Neural progenitor cell (in vitro differentiated cells): ENCODE measurements at regions not wholly inside any gene's neighbourhood (a gene's known extent, or its start where the extent isn't known, plus 50 kb on each side); places are given as distances from the start of the nearest gene placed in this dataset.

Experiments
- DNase-seq: peaks from one replicate; pipeline ENCODE4 v3.0.0-alpha.2; 2016; ENCODE audit warnings: low spot score
- H2AFZ ChIP-seq: fragments of 200-600 bp; sonication (generic); replicated peaks from 2 replicates; pipeline ENCODE4 v1.6.1; 2016; ENCODE audit warnings: antibody characterized with exemption
- H3F3A ChIP-seq: fragments of 200-600 bp; sonication (generic); 2 replicates; pipeline ENCODE4 v1.6.1; 2016; ENCODE audit warnings: antibody characterized with exemption, low read depth
- H3K27ac ChIP-seq: fragments of 200-600 bp; sonication (generic); 2 replicates; pipeline ENCODE4 v1.5.1; 2016; ENCODE audit warnings: mild to moderate bottlenecking
- H3K27me3 ChIP-seq: fragments of 200-600 bp; sonication (generic); 2 replicates; pipeline ENCODE4 v1.6.1; 2016; ENCODE audit warnings: mild to moderate bottlenecking, moderate library complexity
- H3K36me3 ChIP-seq: fragments of 200-600 bp; sonication (generic); 2 replicates; pipeline ENCODE4 v1.5.1; 2016
- H3K4me1 ChIP-seq: fragments of 200-600 bp; sonication (generic); 2 replicates; pipeline ENCODE4 v1.6.1; 2016; ENCODE audit warnings: mixed run types
- H3K4me2 ChIP-seq: fragments of 200-600 bp; sonication (generic); 2 replicates; pipeline ENCODE4 v1.6.1; 2016
- H3K4me3 ChIP-seq: fragments of 200-600 bp; sonication (generic); 2 replicates; pipeline ENCODE4 v1.5.1; 2016
- H3K79me2 ChIP-seq: fragments of 200-600 bp; sonication (generic); 2 replicates; pipeline ENCODE4 v1.6.1; 2016; ENCODE audit warnings: low read depth
- H3K9ac ChIP-seq: fragments of 200-600 bp; sonication (generic); 2 replicates; pipeline ENCODE4 v1.6.1; 2016
- H3K9me3 ChIP-seq: fragments of 200-600 bp; sonication (generic); 2 replicates; pipeline ENCODE4 v1.5.1; 2016; ENCODE audit warnings: low read depth
- H4K20me1 ChIP-seq: fragments of 200-600 bp; sonication (generic); 2 replicates; pipeline ENCODE4 v1.6.1; 2016; ENCODE audit warnings: low read depth
- H3K27ac Mint-ChIP-seq: 3 replicates; pipeline ENCODE4 v1.8.0; 2021; ENCODE audit warnings: mixed read lengths
- H3K27me3 Mint-ChIP-seq: 2 replicates; pipeline ENCODE4 v1.8.0; 2022; ENCODE audit warnings: low read depth, mild to moderate bottlenecking, inconsistent platforms, moderate library complexity, mixed read lengths; ENCODE audit not compliant: insufficient read depth
- H3K36me3 Mint-ChIP-seq: 3 replicates; pipeline ENCODE4 v1.8.0; 2021; ENCODE audit warnings: mixed read lengths
- H3K4me1 Mint-ChIP-seq: 3 replicates; pipeline ENCODE4 v1.8.0; 2021; ENCODE audit warnings: mixed read lengths
- H3K4me3 Mint-ChIP-seq: 3 replicates; pipeline ENCODE4 v1.8.0; 2021; ENCODE audit warnings: mild to moderate bottlenecking, moderate library complexity, mixed read lengths
- H3K9me3 Mint-ChIP-seq: 3 replicates; pipeline ENCODE4 v1.8.0; 2020; ENCODE audit warnings: mixed read lengths
- CTCF ChIP-seq: fragments of 200-600 bp; sonication (generic); IDR thresholded peaks from 2 replicates; pipeline ENCODE4 v1.5.1; 2017; ENCODE audit warnings: antibody characterized with exemption, mild to moderate bottlenecking
- EZH2 ChIP-seq: fragments of 200-600 bp; sonication (generic); IDR thresholded peaks from 2 replicates; pipeline ENCODE4 v1.6.1; 2017; ENCODE audit warnings: antibody characterized with exemption, mild to moderate bottlenecking, moderate library complexity
- EZH2phosphoT487 ChIP-seq: fragments of 200-600 bp; sonication (generic); IDR thresholded peaks from 2 replicates; pipeline ENCODE4 v1.6.1; 2017; ENCODE audit warnings: antibody characterized with exemption

GRCh38 chr6:10073341-10073740 lies 341.5 kb downstream of the TFAP2A start:
- H3K27ac Mint-ChIP-seq, result no peak overlapping the region

GRCh38 chr6:10071631-10072220 lies 343.1 kb downstream of the TFAP2A start:
- H3K4me3 ChIP-seq, result no peak overlapping the region
- no peaks in the 10 kb centered on the region for H3K79me2 ChIP-seq
- Mint-ChIP-seq H3K27ac (no peak overlapping the region), H3K4me1 (no peaks in the 10 kb centered on the region), H3K9me3 (peaks cover 4% of the 10 kb centered on the region), H3K4me3 (no peak overlapping the region), H3K27me3 (peaks cover 2% of the 10 kb centered on the region), H3K36me3 (no peaks in the 10 kb centered on the region)
- no peaks in the 10 kb centered on the region for H4K20me1 ChIP-seq
- no peaks in the 10 kb centered on the region for H3K4me1 ChIP-seq
- H3K9me3 ChIP-seq, result no peaks in the 10 kb centered on the region
- H2AFZ ChIP-seq, result no peak overlapping the region
- no peak overlapping the region for H3K4me2 ChIP-seq
- no peaks in the 10 kb centered on the region for H3F3A ChIP-seq
- no peak for DNase-seq
- H3K27ac ChIP-seq, result no peak overlapping the region
- TF ChIP-seq CTCF, result no peak
- TF ChIP-seq EZH2, result no peak
- TF ChIP-seq EZH2phosphoT487, result no peak
- no peak overlapping the region for H3K9ac ChIP-seq
- no peaks in the 10 kb centered on the region for H3K36me3 ChIP-seq
- no peaks in the 10 kb centered on the region for H3K27me3 ChIP-seq

More at GRCh38 chr6:10073341-10073740, 341.5 kb downstream of the TFAP2A start:
- H3K4me1 ChIP-seq, result no peaks in the 10 kb centered on the region
- H3K36me3 ChIP-seq, result no peaks in the 10 kb centered on the region
- no peak for DNase-seq
- Mint-ChIP-seq H3K36me3 (no peaks in the 10 kb centered on the region), H3K27me3 (peaks cover 2% of the 10 kb centered on the region), H3K9me3 (peaks cover 4% of the 10 kb centered on the region), H3K4me3 (no peak overlapping the region), H3K4me1 (no peaks in the 10 kb centered on the region)
- no peaks in the 10 kb centered on the region for H3K27me3 ChIP-seq
- no peak overlapping the region for H2AFZ ChIP-seq
- H3K4me3 ChIP-seq, result no peak overlapping the region
- H3K9ac ChIP-seq, result no peak overlapping the region
- H3K4me2 ChIP-seq, result no peak overlapping the region
- TF ChIP-seq CTCF, result no peak
- TF ChIP-seq EZH2, result no peak
- TF ChIP-seq EZH2phosphoT487, result no peak
- no peaks in the 10 kb centered on the region for H3F3A ChIP-seq
- H3K9me3 ChIP-seq, result no peaks in the 10 kb centered on the region
- no peak overlapping the region for H3K27ac ChIP-seq
- H4K20me1 ChIP-seq, result no peaks in the 10 kb centered on the region
- H3K79me2 ChIP-seq, result no peaks in the 10 kb centered on the region

GRCh38 chr6:10060004-10060403 lies 354.9 kb downstream of the TFAP2A start:
- Mint-ChIP-seq H3K4me1 (peaks cover 6% of the 10 kb centered on the region), H3K36me3 (no peaks in the 10 kb centered on the region), H3K27me3 (no peaks in the 10 kb centered on the region), H3K27ac (no peak overlapping the region), H3K9me3 (no peaks in the 10 kb centered on the region), H3K4me3 (no peak overlapping the region)
- Histone ChIP-seq H2AFZ (no peak overlapping the region), H4K20me1 (no peaks in the 10 kb centered on the region), H3K79me2 (no peaks in the 10 kb centered on the region), H3K9ac (no peak overlapping the region), H3K27me3 (no peaks in the 10 kb centered on the region), H3K27ac (no peak overlapping the region), H3K4me1 (no peaks in the 10 kb centered on the region), H3K4me3 (no peak overlapping the region), H3K9me3 (no peaks in the 10 kb centered on the region), H3K4me2 (no peak overlapping the region), H3K36me3 (no peaks in the 10 kb centered on the region), H3F3A (no peaks in the 10 kb centered on the region)
- TF ChIP-seq EZH2 (no peak), CTCF (no peak), EZH2phosphoT487 (no peak)
- DNase-seq, result no peak
